GM18861 (cell line): ENCODE measurements at regions not wholly inside any gene's neighbourhood (a gene's known extent, or its start where the extent isn't known, plus 50 kb on each side); places are given as distances from the start of the nearest gene placed in this dataset.
"Not testable (repeated sequence)": the region's sequence is repeated elsewhere in the genome, so short reads cannot be mapped to it uniquely, and the experiment has no call there.

Experiments used
- ATAC-seq: cut with Tn5 transposase; IDR thresholded peaks from one replicate; pipeline ENCODE4 v1.9.1; 2021; ENCODE audit not compliant: unreplicated experiment

- no peak for ATAC-seq
Observed at GRCh38 chr2:146579147-146579930, 1265.5 kb upstream of the ACVR2A start.

GRCh38 chr2:146576339-146577111, 1268.3 kb upstream of the ACVR2A start:
- ATAC-seq = no peak

GRCh38 chr2:146572598-146572997, 1272.2 kb upstream of the ACVR2A start:
- no peak for ATAC-seq

GRCh38 chr2:146561996-146562395, 1282.8 kb upstream of the ACVR2A start:
- ATAC-seq = no peak

GRCh38 chr2:146547236-146547635, 1297.6 kb upstream of the ACVR2A start:
- no peak for ATAC-seq

GRCh38 chr2:146544701-146545100, 1300.1 kb upstream of the ACVR2A start:
- no peak for ATAC-seq

- ATAC-seq = no peak
Observed at GRCh38 chr2:146541896-146542295, 1302.9 kb upstream of the ACVR2A start.

GRCh38 chr2:146540271-146540932, 1304.4 kb upstream of the ACVR2A start:
- ATAC-seq = no peak

GRCh38 chr2:146539739-146540138, 1305.1 kb upstream of the ACVR2A start:
- ATAC-seq = not testable (repeated sequence)

GRCh38 chr2:146537477-146537876, 1307.4 kb upstream of the ACVR2A start:
- no peak for ATAC-seq

- ATAC-seq = no peak
Observed at GRCh38 chr2:146532509-146533147, 1312.2 kb upstream of the ACVR2A start.

GRCh38 chr2:146532009-146532408, 1312.8 kb upstream of the ACVR2A start:
- ATAC-seq = no peak

- ATAC-seq = no peak
Observed at GRCh38 chr2:146530886-146531285, 1313.9 kb upstream of the ACVR2A start.

- no peak for ATAC-seq
Observed at GRCh38 chr2:146527166-146527565, 1317.7 kb upstream of the ACVR2A start.

- no peak for ATAC-seq
Observed at GRCh38 chr2:146523196-146523595, 1321.6 kb upstream of the ACVR2A start.

- ATAC-seq = no peak
Observed at GRCh38 chr2:146506851-146507250, 1338.0 kb upstream of the ACVR2A start.

GRCh38 chr2:146503366-146503765, 1341.5 kb upstream of the ACVR2A start:
- no peak for ATAC-seq

GRCh38 chr2:146496248-146496647, 1348.6 kb upstream of the ACVR2A start:
- peak; percentile 76 for ATAC-seq

GRCh38 chr2:146489386-146489785, 1355.4 kb upstream of the ACVR2A start:
- ATAC-seq = no peak

- no peak for ATAC-seq
Observed at GRCh38 chr2:146481629-146482028, 1363.2 kb upstream of the ACVR2A start.

- no peak for ATAC-seq
Observed at GRCh38 chr2:146477383-146477782, 1367.4 kb upstream of the ACVR2A start.
